ENCODE measurements at regions not wholly inside any gene's neighbourhood (a gene's known extent, or its start where the extent isn't known, plus 50 kb on each side); places are given as distances from the start of the nearest gene placed in this dataset.
"Not testable (repeated sequence)": the region's sequence is repeated elsewhere in the genome, so short reads cannot be mapped to it uniquely, and the experiment has no call there.

DNA sequence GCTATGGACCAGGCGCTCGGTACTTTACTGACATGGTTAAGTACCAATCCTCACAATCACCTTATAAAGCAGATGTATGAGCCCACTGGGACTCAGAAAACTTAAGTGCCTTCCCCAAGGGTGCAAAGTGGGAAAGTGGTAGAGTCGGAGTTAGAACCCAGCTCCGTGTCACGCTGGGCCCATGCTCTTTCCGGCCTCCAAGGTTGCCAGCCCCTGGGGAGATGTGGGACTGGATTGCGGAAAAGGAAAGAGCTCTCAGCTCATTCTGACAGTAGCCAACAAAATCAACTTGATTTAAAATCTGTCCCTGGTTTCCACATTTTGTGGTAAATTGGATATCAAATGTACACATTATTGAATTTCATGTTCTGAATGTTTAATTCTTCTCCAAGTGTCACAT, 403.8 kb downstream of the DCDC2C start:
- intact Hi-C loops (cut with micrococcal nuclease) = no loop called here
- no peak for DNase-seq
- ATAC-seq = no peak

DNA sequence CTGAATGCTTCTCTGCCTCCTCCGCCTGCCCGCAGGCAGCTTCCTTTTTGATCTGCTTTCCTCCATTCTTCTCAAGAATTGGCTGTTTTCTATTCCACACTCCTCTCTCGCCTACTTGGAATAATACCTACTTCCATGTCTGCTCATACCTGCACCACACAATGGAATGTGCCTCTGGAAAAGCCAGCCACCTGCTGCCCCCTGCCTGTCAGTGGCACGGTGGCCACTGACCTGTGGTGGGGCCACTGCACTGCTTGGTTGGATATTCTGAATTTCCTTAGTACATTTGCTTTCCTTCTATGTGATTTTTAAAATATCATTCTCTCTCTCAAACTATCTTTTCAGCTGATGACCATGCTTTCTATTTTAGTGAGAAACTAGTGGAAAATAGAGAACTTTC, 406.9 kb downstream of the DCDC2C start:
- intact Hi-C loops (cut with micrococcal nuclease) = no loop called here
- no peak for DNase-seq
- ATAC-seq = no peak

DNA sequence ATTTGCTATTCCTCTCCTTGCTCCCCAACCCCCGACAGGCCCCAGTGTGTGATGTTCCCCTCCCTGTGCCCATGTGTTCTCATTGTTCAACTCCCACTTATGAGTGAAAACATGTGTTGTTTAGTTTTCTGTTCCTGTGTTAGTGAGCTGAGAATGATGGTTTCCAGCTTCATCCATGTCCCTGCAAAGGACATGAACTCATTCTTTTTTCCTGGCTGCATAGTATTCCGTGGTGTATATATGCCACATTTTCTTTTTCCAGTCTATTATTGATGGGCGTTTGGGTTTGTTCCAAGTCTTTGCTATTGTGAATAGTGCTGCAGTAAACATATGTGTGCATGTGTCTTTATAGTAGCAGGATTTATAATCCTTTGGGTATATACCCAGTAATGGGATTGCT, 412.1 kb downstream of the DCDC2C start:
- DNase-seq; intact Hi-C loops (cut with micrococcal nuclease); ATAC-seq: not testable (repeated sequence)

DNA sequence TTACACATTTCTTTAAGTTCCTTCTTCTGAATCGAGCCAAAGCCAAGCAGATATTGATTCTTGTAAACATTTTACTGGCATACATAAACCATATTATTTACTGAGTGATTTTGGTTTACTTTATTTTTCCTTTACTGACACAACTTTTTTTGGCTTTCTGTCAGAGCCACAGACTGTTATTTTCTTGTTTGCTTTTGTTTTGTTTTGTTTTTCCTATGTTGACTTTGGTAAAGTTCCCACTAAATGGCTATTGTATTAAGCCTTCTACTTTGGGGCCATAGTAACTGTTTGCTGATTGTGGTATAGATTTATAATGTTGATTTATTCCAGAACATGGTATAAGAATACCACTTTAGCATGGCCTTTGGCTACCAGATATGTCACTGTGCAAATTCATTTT, 419.4 kb downstream of the DCDC2C start:
- ATAC-seq = no peak
- intact Hi-C loops (cut with micrococcal nuclease) = no loop called here
- DNase-seq = no peak

DNA sequence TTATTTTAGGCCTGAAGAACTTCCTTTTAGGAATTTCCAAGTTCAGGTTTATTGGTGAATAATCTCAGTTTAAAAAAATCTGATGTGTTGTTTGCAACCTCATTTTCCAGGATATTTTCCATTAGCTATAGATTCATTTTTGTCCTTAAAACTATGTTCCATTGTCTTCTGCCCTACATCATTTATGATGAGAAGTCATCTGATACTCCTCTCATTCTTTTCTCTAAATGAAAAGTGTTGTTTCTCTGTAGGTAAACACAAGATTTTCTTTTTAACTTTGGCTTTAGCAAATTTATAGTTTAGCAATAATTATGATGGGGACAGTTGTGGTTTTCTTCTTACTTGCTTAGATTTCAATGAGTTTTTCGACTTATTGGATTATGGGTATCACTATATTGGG, 427.3 kb downstream of the DCDC2C start:
- no peak for ATAC-seq
- DNase-seq = no peak
- intact Hi-C loops (cut with micrococcal nuclease) = no loop called here

DNA sequence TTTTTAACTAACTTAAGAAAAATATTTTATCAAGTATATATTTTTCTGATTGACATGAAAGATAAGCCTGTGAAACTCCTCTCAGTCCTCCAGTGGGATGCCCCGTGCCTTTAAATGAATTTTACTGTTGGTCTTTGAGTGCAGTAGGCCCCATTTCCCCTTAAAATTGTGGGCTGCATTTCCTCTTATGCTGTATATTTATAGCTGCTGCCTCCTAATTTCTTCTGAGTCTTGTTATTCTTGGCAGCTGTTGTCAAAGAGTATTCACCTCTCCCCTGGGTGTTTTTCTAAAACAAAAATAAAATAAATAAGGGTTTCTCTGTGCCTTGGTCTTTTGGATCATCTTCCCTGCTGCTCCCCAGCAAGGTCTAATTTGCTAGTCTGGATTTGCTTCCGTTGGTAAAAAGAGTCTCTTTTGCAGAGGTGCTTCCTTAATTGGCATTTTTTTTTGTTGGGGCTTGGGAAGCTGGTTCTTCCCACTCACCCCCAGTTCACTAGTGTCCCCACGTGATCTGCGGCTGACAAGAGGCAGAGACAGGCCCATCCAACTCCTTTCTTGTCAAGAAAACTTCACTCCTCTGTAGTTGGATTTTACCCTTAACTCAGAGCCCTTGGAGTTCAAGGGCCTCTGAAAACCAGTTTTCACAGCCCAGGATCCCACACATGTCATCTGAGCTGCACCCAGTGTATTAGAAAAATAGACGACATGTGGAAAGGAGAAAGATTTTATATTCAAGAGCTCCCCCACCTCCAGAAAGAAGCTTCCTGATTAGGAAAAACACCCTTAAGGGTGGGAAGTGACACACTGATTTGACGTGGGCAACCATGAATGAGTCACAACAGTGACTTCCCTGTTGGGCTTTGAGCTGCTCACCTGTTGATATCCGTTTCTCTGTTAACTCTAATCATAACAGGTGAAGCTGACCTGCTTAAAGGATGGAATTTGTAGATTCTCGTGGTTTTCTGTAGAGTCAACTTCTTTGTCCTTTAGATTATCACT, 431.5 kb downstream of the DCDC2C start:
- intact Hi-C loops (cut with micrococcal nuclease) = no loop called here
- no peak for ATAC-seq
- DNase-seq = no peak

DNA sequence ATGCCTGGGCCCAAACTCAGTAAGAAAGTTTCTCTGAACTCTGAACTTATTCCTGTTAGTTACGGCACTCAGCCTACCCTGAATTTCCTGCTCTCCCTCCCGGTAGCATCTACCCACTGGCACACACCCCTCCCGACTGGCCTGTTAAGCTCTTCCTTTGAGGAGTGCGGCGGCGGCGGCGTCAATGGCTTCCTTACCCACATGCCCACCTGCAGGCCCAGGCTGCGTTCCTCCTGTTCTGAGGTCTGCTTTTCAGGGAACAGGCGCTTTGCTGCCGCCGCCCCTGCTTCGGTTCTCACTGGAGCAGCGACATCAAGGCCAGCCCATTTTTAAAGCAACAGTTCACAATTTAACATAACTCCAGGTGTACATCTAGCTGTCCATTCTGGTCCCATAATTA, 432.4 kb downstream of the DCDC2C start:
- intact Hi-C loops (cut with micrococcal nuclease) = no loop called here
- ATAC-seq (no peak), DNase-seq (no peak)

GRCh38 chr2:4139316-4139715, 435.9 kb downstream of the DCDC2C start:
- ATAC-seq = no peak
- intact Hi-C loops (cut with micrococcal nuclease) = no loop called here
- DNase-seq = no peak

DNA sequence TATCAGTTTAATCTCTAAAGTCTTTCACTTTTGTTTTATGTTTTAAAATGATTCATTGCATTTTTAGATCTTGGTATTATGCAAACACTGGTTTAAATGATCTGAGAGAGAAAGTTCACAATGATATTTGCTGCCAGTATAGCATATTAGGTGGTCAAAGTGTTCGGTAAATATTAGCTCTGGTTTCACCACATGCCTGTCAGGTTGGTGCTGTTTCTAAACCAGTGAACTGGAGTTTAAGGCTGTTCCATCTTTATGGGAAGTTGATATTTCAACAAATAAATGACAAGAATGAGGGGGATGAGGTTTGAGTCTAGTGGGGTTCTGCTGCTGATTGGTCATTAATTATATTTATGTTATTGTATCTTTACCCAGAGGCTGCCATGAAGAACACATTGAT, 436.4 kb downstream of the DCDC2C start:
- intact Hi-C loops (cut with micrococcal nuclease) = no loop called here
- ATAC-seq = no peak
- DNase-seq = no peak

- no peak for ATAC-seq
- DNase-seq = no peak
- intact Hi-C loops (cut with micrococcal nuclease) = no loop called here
Measured at GRCh38 chr2:4140281-4140970, 437.1 kb downstream of the DCDC2C start.

GRCh38 chr2:4144731-4145130, 441.4 kb downstream of the DCDC2C start:
- DNase-seq (no peak), ATAC-seq (no peak)
- intact Hi-C loops (cut with micrococcal nuclease) = no loop called here

DNA sequence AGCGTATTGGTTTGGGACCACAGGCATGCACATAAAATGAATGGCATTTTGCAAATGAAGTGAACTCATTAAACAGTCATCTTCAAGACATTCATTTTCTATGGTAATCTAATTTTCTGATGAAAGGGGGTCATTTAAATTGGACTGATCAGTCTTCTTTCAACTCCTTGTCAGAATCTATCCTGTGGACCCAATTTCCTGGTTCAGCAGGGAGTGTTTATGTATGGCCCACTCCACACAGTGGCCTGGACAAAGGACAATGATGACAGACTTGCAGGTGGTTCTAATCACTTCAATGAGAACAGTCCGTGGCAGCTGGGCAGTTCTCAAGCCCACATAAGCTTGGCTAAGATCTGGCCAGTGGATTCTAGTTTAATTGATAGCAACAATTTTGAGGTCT, 448.1 kb downstream of the DCDC2C start:
- ATAC-seq (no peak), DNase-seq (no peak)
- intact Hi-C loops (cut with micrococcal nuclease) = no loop called here

DNA sequence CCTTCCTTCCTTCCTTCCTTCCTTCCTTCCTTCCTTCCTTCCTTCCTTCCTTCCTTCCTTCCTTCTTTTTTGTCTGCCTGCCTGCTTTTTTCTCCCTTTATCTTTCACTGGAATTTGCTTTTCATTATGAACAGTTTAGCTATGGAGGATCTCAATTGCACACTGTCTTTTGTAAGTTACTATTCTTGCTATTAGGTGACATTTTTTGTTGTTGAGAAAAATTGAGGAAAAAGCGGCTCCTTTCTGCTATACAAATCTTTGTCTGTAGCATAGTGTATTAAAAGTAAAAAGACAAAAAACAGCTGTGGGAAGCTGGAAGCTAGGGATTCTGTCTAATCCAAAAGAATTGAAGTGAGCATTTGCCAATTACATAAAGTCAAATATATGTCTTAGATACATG, 448.7 kb downstream of the DCDC2C start:
- intact Hi-C loops (cut with micrococcal nuclease) = no loop called here
- ATAC-seq (no peak), DNase-seq (no peak)

GRCh38 chr2:4168834-4169233, 465.5 kb downstream of the DCDC2C start:
- no peak for ATAC-seq
- DNase-seq = no peak
- intact Hi-C loops (cut with micrococcal nuclease) = no loop called here

GRCh38 chr2:4174796-4175195, 471.4 kb downstream of the DCDC2C start:
- no peak for DNase-seq

DNA sequence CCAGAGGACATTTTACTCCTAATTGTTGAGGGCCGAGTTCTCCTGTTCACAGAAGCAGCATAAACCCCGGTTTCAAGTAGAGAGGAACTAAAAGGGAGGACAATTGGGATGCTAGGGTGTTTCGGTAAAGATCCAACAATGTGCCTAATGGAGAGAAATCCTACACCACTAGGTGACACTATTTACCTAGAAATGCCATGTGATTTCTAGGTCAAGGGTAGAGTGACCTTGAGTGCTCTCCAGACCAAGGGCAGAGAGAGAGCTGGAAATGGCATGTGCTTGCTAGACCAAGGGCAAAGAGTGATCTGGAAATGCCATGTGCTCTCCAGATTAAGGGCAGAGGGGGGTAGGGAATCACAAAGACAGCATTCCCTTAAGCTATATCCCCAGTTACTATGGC, 472.0 kb downstream of the DCDC2C start:
- no peak for DNase-seq
- ATAC-seq = no peak
- intact Hi-C loops (cut with micrococcal nuclease) = no loop called here

More at GRCh38 chr2:4174796-4175195, 471.4 kb downstream of the DCDC2C start:
- intact Hi-C loops (cut with micrococcal nuclease) = no loop called here
- no peak for ATAC-seq

DNA sequence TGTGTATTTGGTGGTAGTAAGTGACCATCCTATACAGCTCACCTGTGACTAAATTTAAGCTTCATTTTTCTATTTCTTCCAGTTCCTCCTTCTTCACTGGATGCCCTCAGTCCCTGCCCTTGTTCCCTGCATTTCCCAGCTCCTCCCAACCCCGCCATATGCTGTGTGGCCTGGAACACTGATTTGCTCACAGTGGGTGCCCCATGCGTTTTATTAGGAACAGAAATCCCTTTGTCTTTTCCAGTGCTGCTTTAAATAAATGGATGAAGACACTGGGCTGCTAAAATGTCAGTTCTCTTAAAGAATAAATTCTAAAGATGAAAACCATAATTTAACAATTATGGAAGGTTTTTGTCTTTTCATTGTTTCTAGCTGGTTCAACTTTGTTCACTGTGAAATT, 477.3 kb downstream of the DCDC2C start:
- no peak for DNase-seq
- intact Hi-C loops (cut with micrococcal nuclease) = no loop called here
- ATAC-seq = no peak

GRCh38 chr2:4181062-4181461, 477.7 kb downstream of the DCDC2C start:
- intact Hi-C loops (cut with micrococcal nuclease) = no loop called here
- no peak for DNase-seq
- ATAC-seq = no peak

- intact Hi-C loops (cut with micrococcal nuclease) = no loop called here
- DNase-seq (no peak), ATAC-seq (no peak)
Measured at GRCh38 chr2:4188561-4188960, 485.2 kb downstream of the DCDC2C start.

DNA sequence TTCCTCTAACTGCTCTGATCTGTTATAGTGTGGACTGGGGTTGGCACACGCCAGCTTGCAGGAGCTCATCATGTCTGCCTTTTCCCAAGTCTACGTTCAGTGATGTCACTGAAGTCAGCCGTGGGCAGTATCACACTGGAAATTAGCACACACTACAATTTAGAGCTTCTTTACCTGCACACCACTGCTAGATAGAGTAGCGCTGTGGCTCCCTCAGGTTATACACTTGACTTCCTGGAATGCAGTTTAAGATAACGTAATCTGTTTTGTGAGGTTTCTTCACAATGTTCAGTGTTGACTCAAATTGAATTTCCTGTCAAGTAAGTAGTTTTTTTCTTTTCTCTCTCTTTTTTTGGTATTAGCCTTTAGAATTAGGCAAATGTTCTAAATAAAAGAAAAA, 487.2 kb downstream of the DCDC2C start:
- intact Hi-C loops (cut with micrococcal nuclease) = no loop called here
- ATAC-seq (no peak), DNase-seq (no peak)

GRCh38 chr2:4192119-4192518, 488.7 kb downstream of the DCDC2C start:
- DNase-seq (no peak), ATAC-seq (no peak)
- intact Hi-C loops (cut with micrococcal nuclease) = no loop called here

Measured in left ventricle myocardium superior (tissue), 1 donor.